GM21526 (cell line): ENCODE measurements at regions not wholly inside any gene's neighbourhood (a gene's known extent, or its start where the extent isn't known, plus 50 kb on each side); places are given as distances from the start of the nearest gene placed in this dataset.
"Not testable (repeated sequence)": the region's sequence is repeated elsewhere in the genome, so short reads cannot be mapped to it uniquely, and the experiment has no call there.

Experiments used
- ATAC-seq: cut with Tn5 transposase; IDR thresholded peaks from one replicate; pipeline ENCODE4 v1.9.1; 2021; ENCODE audit warnings: moderate library complexity; ENCODE audit not compliant: unreplicated experiment, low FRiP score

- no peak for ATAC-seq
These were observed 692.0 kb upstream of the IGFBP3 start for GRCh38 chr7:46613116-46613515.

GRCh38 chr7:46611508-46611907 is 690.4 kb upstream of the IGFBP3 start:
- no peak for ATAC-seq

- no peak for ATAC-seq
These were observed 689.7 kb upstream of the IGFBP3 start for GRCh38 chr7:46610746-46611145.

- no peak for ATAC-seq
These were observed 686.1 kb upstream of the IGFBP3 start for GRCh38 chr7:46607176-46607575.

GRCh38 chr7:46606761-46607160 is 685.7 kb upstream of the IGFBP3 start:
- ATAC-seq: no peak

GRCh38 chr7:46604241-46604661 is 683.2 kb upstream of the IGFBP3 start:
- ATAC-seq: no peak

- ATAC-seq: no peak
These were observed 682.7 kb upstream of the IGFBP3 start for GRCh38 chr7:46603780-46604179.

GRCh38 chr7:46603296-46603752 is 682.3 kb upstream of the IGFBP3 start:
- ATAC-seq: no peak

- no peak for ATAC-seq
These were observed 679.3 kb upstream of the IGFBP3 start for GRCh38 chr7:46600340-46600739.

- not testable (repeated sequence) for ATAC-seq
These were observed 673.8 kb upstream of the IGFBP3 start for GRCh38 chr7:46594831-46595230.

- ATAC-seq: not testable (repeated sequence)
These were observed 670.1 kb upstream of the IGFBP3 start for GRCh38 chr7:46590918-46591905.

- ATAC-seq: no peak
These were observed 668.2 kb upstream of the IGFBP3 start for GRCh38 chr7:46589286-46589685.

GRCh38 chr7:46586406-46586805 is 665.3 kb upstream of the IGFBP3 start:
- ATAC-seq: no peak

GRCh38 chr7:46583656-46584055 is 662.6 kb upstream of the IGFBP3 start:
- no peak for ATAC-seq

GRCh38 chr7:46581268-46581667 is 660.2 kb upstream of the IGFBP3 start:
- ATAC-seq: no peak

- ATAC-seq: no peak
These were observed 659.7 kb upstream of the IGFBP3 start for GRCh38 chr7:46580766-46581165.

- no peak for ATAC-seq
These were observed 656.3 kb upstream of the IGFBP3 start for GRCh38 chr7:46577394-46577793.

- no peak for ATAC-seq
These were observed 655.9 kb upstream of the IGFBP3 start for GRCh38 chr7:46576950-46577349.

GRCh38 chr7:46572691-46573090 is 651.6 kb upstream of the IGFBP3 start:
- ATAC-seq: no peak

- ATAC-seq: no peak
These were observed 650.9 kb upstream of the IGFBP3 start for GRCh38 chr7:46571996-46572395.

GRCh38 chr7:46569133-46569465 is 648.0 kb upstream of the IGFBP3 start:
- no peak for ATAC-seq

- ATAC-seq: no peak
These were observed 647.5 kb upstream of the IGFBP3 start for GRCh38 chr7:46568420-46569132.
